ENCODE measurements at regions not wholly inside any gene's neighbourhood (a gene's known extent, or its start where the extent isn't known, plus 50 kb on each side); places are given as distances from the start of the nearest gene placed in this dataset.

DNA sequence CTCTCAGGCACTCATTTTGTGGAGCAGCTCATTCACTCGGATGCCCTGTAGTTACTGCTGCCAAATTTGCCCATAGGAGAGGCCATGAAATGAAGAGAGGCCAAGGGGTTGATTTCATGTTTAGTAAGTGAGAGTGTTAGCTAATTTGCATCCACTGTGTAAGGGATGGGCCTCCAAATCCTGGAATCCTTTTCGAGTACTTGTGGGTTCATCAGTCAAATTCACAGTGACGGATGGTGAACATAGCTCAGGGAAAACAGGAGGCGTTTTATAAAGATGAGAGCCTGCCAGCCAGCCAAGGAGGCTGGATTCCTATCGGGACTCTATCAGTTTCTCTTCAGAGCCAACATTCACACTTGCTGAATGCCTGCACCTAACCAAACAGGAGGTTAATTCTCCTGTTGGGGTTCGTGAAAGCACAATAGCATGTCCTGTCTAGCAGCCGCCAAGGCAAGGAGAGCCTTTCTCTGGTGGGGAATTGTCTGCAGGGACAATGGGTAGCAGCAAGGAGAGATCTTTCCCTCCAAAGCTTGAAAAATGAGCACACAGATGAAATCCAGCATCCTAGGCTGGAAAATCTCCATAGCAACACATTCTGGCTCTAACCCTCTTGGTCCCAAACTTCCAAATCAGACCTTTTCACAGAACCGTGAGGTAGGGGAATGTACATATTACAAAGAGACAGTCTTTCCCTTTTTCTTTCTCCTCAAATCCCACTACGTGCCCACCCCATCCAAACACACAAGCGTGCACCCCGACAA, 231.4 kb upstream of the ECI2 start:
- ChIA-PET CTCF (ENCODE audit: low intra/inter-chr PET ratio) (no interaction called here), POLR2A (no interaction called here)
- Histone ChIP-seq H3K36me3 (ENCODE audit: control insufficient read depth, insufficient read depth, low read length) (no peaks in the 10 kb centered on the region), H3K79me2 (ENCODE audit: control insufficient read depth, insufficient read depth, low read length) (no peaks in the 10 kb centered on the region), H3K4me2 (ENCODE audit: insufficient read depth, low read length) (no peak overlapping the region), H3K4me1 (replicated peaks in 1 of 2; ENCODE audit: control insufficient read depth in 2 of 2, insufficient read depth in 2 of 2, low read length in 2 of 2) (peaks cover 5 to 13% of the 10 kb centered on the region in 2 experiments; a peak in 4 of 5 replicates), H3K27ac (ENCODE audit: extremely low read depth, low read depth, low read length) (no peak overlapping the region), H3K27me3 (ENCODE audit: control insufficient read depth in 2 of 2, insufficient read depth in 2 of 2, low read length in 2 of 2) (peaks cover 20 to 26% of the 10 kb centered on the region in 2 experiments), H2AFZ (ENCODE audit: low read depth, low read length) (no peak overlapping the region), H3K9me3 (replicated peaks; ENCODE audit: control insufficient read depth, insufficient read depth, low read depth, low read length) (no peaks in the 10 kb centered on the region), H3K9me1 (ENCODE audit: control insufficient read depth, insufficient read depth, low read length) (no peaks in the 10 kb centered on the region), H3K4me3 (no peak overlapping the region), H3K9ac (ENCODE audit: insufficient read depth in 1 of 2, low read depth in 2 of 2, low read length in 2 of 2) (no peak overlapping the region), H4K20me1 (replicated peaks; ENCODE audit: control insufficient read depth, insufficient read depth, low read length) (0 out of 2 replicates have a peak, but pooled peaks cover 4% of the 10 kb centered on the region)
- DNase-seq (ENCODE audit: extremely low read depth in 1 of 4, low spot score in 3 of 4) (no peak), ATAC-seq (no peak), FAIRE-seq (no peak)
- WGBS (ENCODE audit: insufficient coverage, low coverage, missing lambda C conversion rate) = 9% methylated on average over 11 of the region's 11 CpGs
- BruUV-seq (replicated peaks) = no TSS peak
- intact Hi-C loops (cut with micrococcal nuclease) (no loop called here), in situ Hi-C loops (cut with MboI) (no loop called here)
- TF ChIP-seq ZNF282 (CRISPR knock-in tag; IDR thresholded peaks at IDR 0.05) (no peak), MCM2 (IDR thresholded peaks at IDR 0.05; ENCODE audit: low read depth) (no peak), CCNT2 (IDR thresholded peaks at IDR 0.05; ENCODE audit: borderline replicate concordance, extremely low read depth, insufficient read length, low read depth, low read length) (no peak), KDM4B (IDR thresholded peaks at IDR 0.05; ENCODE audit: borderline replicate concordance in 2 of 2, low read depth in 1 of 2) (no peak), PHTF2 (CRISPR knock-in tag; IDR thresholded peaks at IDR 0.05) (no peak), TEAD2 (tag; IDR thresholded peaks at IDR 0.05) (no peak), POLR2B (IDR thresholded peaks at IDR 0.05; ENCODE audit: low read depth, partially characterized antibody) (no peak), JUND (IDR thresholded peaks at IDR 0.05; ENCODE audit: borderline replicate concordance, low read depth, low read length) (no peak), JUND (tag; IDR thresholded peaks at IDR 0.05; ENCODE audit: borderline replicate concordance, low read depth, low read length) (no peak), MXI1 (IDR thresholded peaks at IDR 0.05; ENCODE audit: low read depth, low read length) (no peak), ZNF695 (CRISPR knock-in tag; IDR thresholded peaks at IDR 0.05) (no peak), MEIS2 (IDR thresholded peaks at IDR 0.05; ENCODE audit: partially characterized antibody) (no peak), COPS2 (conservative IDR thresholded peaks at IDR 0.05) (no peak), ZNF75A (CRISPR knock-in tag; IDR thresholded peaks at IDR 0.05) (no peak), HDAC8 (tag; IDR thresholded peaks at IDR 0.05) (no peak)
- TF ChIP-seq, protein P1, sequence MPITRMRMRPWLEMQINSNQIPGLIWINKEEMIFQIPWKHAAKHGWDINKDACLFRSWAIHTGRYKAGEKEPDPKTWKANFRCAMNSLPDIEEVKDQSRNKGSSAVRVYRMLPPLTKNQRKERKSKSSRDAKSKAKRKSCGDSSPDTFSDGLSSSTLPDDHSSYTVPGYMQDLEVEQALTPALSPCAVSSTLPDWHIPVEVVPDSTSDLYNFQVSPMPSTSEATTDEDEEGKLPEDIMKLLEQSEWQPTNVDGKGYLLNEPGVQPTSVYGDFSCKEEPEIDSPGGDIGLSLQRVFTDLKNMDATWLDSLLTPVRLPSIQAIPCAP (CRISPR knock-in tag; IDR thresholded peaks at IDR 0.05; ENCODE audit: borderline replicate concordance) = no peak

Data from K562 (cell line).